Tibial artery (tissue), 4 donors: ENCODE measurements at regions not wholly inside any gene's neighbourhood (a gene's known extent, or its start where the extent isn't known, plus 50 kb on each side); places are given as distances from the start of the nearest gene placed in this dataset.

Source experiments
- DNase-seq, 2 donors: peaks; one replicate each; pipeline ENCODE4 v3.0.0-alpha.2; 2019
- H3K27ac ChIP-seq, 2 donors: fragments of 200-600 bp; sonication (generic) in 1 of 2; 1 replicate in 1 of 2; 2 replicates in 1 of 2; pipeline ENCODE4 v1.5.1; 2018 to 2019; ENCODE audit warnings: mild to moderate bottlenecking in 1 of 2
- H3K27me3 ChIP-seq, 2 donors: fragments of 200-600 bp; sonication (generic) in 1 of 2; one replicate each; pipeline versions ENCODE4 v1.5.1 to v1.6.0; 2016 to 2019
- H3K36me3 ChIP-seq, 3 donors: fragments of 200-600 bp; sonication (generic) in 2 of 3; one replicate each; pipeline ENCODE4 v1.5.1; 2016 to 2019; ENCODE audit warnings: mild to moderate bottlenecking in 2 of 3
- H3K4me1 ChIP-seq, 4 donors: fragments of 200-600 bp; sonication (generic) in 2 of 4; 1 replicate in 3 of 4; 2 replicates in 1 of 4; pipeline ENCODE4 v1.5.1; 2016 to 2019
- H3K4me3 ChIP-seq, 2 donors: fragments of 200-600 bp; sonication (generic) in 1 of 2; 1 replicate in 1 of 2; 2 replicates in 1 of 2; pipeline ENCODE4 v1.5.1; 2018 to 2019; ENCODE audit warnings: mild to moderate bottlenecking in 2 of 2
- H3K9me3 ChIP-seq, 3 donors: fragments of 200-600 bp; sonication (generic) in 1 of 3; one replicate each; pipeline ENCODE4 v1.5.1; 2016 to 2019
- intact Hi-C: fragments of 100-400 bp; cut with DNase I; formaldehyde crosslinking; loops from one replicate; pipeline ENCODE4 v1.15.0; 2023; ENCODE audit warnings: low total_unique reads
- TF ChIP-seq, protein P1 (sequence below), 2 experiments: fragments of 200-600 bp in 1 of 2; fragments of 450-650 bp in 1 of 2; IDR thresholded peaks; one replicate each; pipeline ENCODE4 v1.5.1; 2017 to 2019; ENCODE audit warnings: antibody characterized with exemption in 2 of 2, mild to moderate bottlenecking in 1 of 2, moderate library complexity in 1 of 2

DNA sequence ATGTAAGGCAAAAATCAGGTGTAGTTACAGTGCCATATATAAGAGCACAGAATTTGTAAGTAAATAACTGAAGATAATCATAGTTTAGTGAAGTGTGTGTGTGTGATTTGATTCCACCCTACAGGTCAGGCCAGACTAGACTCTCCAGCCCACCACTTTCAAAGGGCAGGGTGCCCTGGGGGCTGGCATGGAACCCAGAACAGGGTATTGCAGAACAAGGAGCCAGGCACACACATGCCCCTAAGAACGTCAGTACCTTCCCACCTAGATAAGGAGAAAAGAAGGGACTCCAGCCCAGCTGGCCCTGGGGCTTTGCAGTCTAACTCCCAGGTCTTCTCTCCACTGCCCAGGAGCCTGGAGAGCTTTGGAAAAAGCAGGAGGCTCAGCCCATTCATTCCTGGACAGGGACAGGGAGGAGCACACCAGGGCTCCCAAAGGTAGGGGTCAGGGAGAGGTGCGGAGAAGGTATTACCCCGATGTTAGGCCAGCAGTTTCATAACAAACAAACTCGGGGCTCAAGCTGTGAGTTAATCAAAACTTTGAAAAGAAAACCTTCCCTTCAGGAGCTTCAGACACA, 149.7 kb upstream of the VANGL1 start:
- H3K9me3 ChIP-seq, result no peaks in the 10 kb centered on the region
- DNase-seq, result no peak
- H3K27ac ChIP-seq, result no peak overlapping the region
- no peaks in the 10 kb centered on the region for H3K4me1 ChIP-seq
- TF ChIP-seq, protein P1, sequence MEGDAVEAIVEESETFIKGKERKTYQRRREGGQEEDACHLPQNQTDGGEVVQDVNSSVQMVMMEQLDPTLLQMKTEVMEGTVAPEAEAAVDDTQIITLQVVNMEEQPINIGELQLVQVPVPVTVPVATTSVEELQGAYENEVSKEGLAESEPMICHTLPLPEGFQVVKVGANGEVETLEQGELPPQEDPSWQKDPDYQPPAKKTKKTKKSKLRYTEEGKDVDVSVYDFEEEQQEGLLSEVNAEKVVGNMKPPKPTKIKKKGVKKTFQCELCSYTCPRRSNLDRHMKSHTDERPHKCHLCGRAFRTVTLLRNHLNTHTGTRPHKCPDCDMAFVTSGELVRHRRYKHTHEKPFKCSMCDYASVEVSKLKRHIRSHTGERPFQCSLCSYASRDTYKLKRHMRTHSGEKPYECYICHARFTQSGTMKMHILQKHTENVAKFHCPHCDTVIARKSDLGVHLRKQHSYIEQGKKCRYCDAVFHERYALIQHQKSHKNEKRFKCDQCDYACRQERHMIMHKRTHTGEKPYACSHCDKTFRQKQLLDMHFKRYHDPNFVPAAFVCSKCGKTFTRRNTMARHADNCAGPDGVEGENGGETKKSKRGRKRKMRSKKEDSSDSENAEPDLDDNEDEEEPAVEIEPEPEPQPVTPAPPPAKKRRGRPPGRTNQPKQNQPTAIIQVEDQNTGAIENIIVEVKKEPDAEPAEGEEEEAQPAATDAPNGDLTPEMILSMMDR (IDR thresholded peaks at IDR 0.05), result no peak
- no peaks in the 10 kb centered on the region for H3K36me3 ChIP-seq
- H3K27me3 ChIP-seq, result no peaks in the 10 kb centered on the region
- H3K4me3 ChIP-seq, result no peak overlapping the region
- intact Hi-C loops, result no loop called here

DNA sequence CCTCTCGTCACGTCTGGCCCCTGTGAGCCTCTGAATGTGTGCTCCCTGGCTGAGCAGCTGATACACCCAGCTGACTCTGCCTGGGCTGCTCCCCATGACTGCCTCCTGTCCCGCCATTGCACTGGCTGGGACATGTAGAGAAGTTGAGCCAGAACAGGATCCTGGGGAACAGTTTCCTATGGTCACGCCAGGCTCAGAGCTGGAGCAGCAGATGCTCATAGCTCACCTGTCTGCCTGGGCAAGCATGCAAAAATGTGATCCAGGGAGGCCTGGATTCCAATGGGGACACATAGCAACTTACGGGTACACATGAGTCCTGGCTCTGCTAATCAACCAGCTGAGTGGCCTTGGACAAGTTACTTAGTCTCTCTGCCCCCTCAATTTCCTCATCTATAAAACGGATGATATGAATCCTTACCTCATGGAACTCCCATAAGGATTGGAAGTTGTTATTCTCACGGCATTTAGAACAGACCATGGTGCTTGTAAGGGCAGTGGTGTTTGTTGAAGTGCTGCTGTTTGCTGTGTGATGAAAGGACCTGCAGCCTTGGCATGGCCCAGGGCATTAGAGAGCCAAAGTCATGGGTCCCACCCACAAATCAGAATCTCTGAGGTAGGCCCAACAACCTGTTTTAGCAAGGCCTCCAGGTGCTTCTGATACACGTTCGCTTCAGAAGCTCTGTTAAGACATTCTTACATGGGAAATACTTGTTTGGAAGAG, 150.3 kb upstream of the VANGL1 start:
- Histone ChIP-seq H3K9me3 (no peaks in the 10 kb centered on the region), H3K4me3 (no peak overlapping the region), H3K4me1 (no peaks in the 10 kb centered on the region), H3K27ac (no peak overlapping the region), H3K27me3 (no peaks in the 10 kb centered on the region), H3K36me3 (no peaks in the 10 kb centered on the region)
- TF ChIP-seq, protein P1 (IDR thresholded peaks at IDR 0.05), result no peak
- intact Hi-C loops, result no loop called here
- no peak for DNase-seq

DNA sequence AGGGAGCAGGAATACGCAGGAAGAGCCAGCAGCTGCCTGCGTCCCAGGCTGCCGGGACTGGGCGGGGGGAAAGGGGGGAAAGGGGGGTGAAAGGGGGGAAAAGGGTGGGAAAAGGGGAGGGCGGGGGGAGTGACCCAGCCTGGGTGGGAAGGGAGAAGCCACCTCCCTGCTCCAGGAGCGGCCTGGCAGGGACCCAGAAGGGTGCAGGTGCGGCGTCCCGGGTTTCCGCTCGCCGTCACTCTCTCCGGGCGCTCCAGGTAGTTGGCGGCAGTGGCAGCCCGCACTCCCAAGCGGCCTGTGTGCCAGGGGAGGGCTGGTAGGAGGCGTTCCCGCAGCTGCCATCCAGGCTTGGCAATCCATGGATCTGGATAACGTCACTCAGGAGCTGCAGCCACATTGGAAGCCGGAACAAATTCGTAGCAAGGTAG, 141.0 kb upstream of the NGF start:
- Histone ChIP-seq H3K27me3 (peaks cover 0 to 5% of the 10 kb centered on the region in 2 donors), H3K4me1 (peaks cover 0 to 7% (median 2%) of the 10 kb centered on the region in 4 donors), H3K36me3 (no peaks in the 10 kb centered on the region), H3K4me3 (no peak overlapping the region), H3K9me3 (no peaks in the 10 kb centered on the region), H3K27ac (no peak overlapping the region)
- intact Hi-C loops, result loop anchor here (10.0 kb wide), 1 partner anchor 494 kb away; no protein-coding TSS in a partner anchor
- no peak for DNase-seq
- TF ChIP-seq, protein P1 (IDR thresholded peaks at IDR 0.05), result no peak

DNA sequence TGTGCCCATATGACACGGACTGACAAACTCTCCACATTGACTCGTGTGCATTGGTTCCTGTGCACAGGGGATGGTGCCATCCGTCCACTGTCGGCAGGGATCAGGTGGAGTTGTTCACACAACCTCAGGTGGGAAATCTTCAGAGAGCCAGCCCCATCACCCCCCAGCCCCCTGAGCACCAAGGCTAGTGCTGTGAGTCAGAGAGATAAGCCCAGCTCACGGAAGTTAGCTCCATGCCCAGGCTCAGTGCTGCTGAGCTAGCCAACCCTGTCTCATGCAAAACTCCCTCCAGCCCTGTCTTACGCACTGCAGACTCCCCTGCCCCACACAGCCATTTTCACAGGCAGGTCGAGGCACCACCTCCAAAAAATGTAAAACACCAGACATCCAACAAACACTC, 139.0 kb upstream of the NGF start:
- Histone ChIP-seq H3K4me1 (peaks cover 0 to 7% (median 2%) of the 10 kb centered on the region in 4 donors), H3K9me3 (no peaks in the 10 kb centered on the region), H3K36me3 (no peaks in the 10 kb centered on the region), H3K27me3 (peaks cover 0 to 5% of the 10 kb centered on the region in 2 donors), H3K27ac (no peak overlapping the region), H3K4me3 (no peak overlapping the region)
- intact Hi-C loops, result loop anchor here (10.0 kb wide), 1 partner anchor 492 kb away; no protein-coding TSS in a partner anchor
- TF ChIP-seq, protein P1 (IDR thresholded peaks at IDR 0.05), result no peak
- peak in 1 of 2 donors; percentile 34 for DNase-seq

DNA sequence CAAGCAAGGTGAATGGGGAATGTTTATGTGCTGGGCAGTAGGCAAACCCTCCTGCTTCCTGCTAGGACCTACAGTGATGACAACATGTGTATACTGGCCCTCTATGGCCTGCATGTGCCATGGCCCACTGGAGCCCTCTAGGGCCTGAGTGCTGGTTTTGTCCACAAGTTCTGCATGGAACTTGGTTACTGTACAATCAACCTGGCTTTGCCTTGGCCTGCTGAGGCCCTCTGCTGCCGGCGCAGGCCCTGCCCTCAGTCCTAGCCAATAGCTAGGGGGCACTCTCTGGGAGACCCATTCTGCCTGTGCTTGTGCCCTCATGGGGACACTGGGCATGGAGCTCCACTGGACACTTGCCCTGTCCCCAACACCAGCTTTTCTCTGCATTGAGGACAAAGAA, 138.6 kb upstream of the NGF start:
- intact Hi-C loops, result loop anchor here (10.0 kb wide), 1 partner anchor 492 kb away; no protein-coding TSS in a partner anchor
- TF ChIP-seq, protein P1 (IDR thresholded peaks at IDR 0.05), result no peak
- H3K27ac ChIP-seq, result no peak overlapping the region

More for the DNA sequence above, 138.6 kb upstream of the NGF start:
- H3K4me1 ChIP-seq, result peaks cover 0 to 7% (median 2%) of the 10 kb centered on the region in 4 donors
- peaks cover 0 to 5% of the 10 kb centered on the region in 2 donors for H3K27me3 ChIP-seq
- H3K9me3 ChIP-seq, result no peaks in the 10 kb centered on the region
- no peaks in the 10 kb centered on the region for H3K36me3 ChIP-seq
- DNase-seq, result peak in 1 of 2 donors; percentile 29
- no peak overlapping the region for H3K4me3 ChIP-seq
